ENCODE measurements at regions not wholly inside any gene's neighbourhood (a gene's known extent, or its start where the extent isn't known, plus 50 kb on each side); places are given as distances from the start of the nearest gene placed in this dataset.
A peak's percentile ranks its signal among the peaks of the same experiment; 100 is the strongest.

DNA sequence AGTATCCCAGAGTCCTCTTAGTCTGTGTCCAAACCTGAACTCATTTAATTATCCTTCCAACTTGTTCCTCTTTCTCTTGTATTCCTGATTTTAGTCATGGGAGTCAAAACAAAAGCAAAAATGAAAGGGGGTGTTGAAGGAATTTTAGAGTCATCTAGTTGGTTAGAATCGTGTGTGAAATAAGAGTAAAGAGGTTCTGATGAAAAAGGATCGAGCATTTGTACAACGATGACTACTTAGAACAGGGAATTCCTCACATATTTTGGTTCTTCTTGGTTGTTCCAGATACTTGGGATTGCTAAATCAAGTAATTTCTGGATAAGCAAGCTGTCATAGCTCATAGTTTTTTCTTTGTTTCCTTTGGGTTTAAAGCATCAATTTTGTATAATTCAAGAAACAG lies 194.4 kb downstream of the BCOR start:
- WGBS: 23% methylated on average over 2 of the region's 3 CpGs
- H4K91ac ChIP-seq (ENCODE audit: low read length): no peak overlapping the region
- no peak overlapping the region for H3K23ac ChIP-seq (ENCODE audit: low read length in 2 of 2)

DNA sequence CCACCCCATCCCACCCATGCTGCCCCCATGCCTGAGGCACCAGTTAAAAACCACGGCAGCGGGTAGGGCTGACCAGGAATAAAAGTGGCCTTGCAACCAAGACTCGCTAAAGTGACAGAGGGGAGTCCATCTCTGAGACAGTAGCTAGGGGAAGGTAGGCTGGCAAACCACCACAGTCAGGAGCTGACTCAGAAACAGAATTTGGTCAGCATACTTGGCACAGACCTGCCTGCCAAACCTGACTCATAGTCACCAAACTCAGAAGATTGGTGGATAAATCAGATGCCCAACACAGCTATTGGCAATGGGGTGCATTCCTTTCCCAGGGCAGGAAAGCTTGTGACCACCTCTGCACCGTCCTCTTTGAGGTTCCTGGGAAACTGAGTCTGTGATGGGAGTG lies 193.8 kb downstream of the BCOR start:
- DNase-seq: no peak
- Histone ChIP-seq H3K4me1 (ENCODE audit: control insufficient read depth, insufficient read depth, low read depth, low read length) (peaks cover 37% of the 10 kb centered on the region), H3K79me1 (replicated peaks; ENCODE audit: low read length, poor library complexity, severe bottlenecking) (no peaks in the 10 kb centered on the region), H2BK12ac (ENCODE audit: low read length in 2 of 2) (peak overlapping the region in 1 of 2 experiments; percentile 33), H2BK120ac (ENCODE audit: low read depth, low read length) (no peak overlapping the region), H2AK5ac (ENCODE audit: low read length, severe bottlenecking) (no peak overlapping the region), H2AFZ (ENCODE audit: low read depth, low read length) (no peak overlapping the region), H3K4me3 (ENCODE audit: insufficient read depth in 1 of 2, low read depth in 1 of 2, low read length in 2 of 2) (no peak overlapping the region), H3K36me3 (ENCODE audit: control insufficient read depth in 1 of 2, insufficient read depth in 2 of 2, low read depth in 1 of 2, low read length in 2 of 2) (no peaks in the 10 kb centered on the region), H3K14ac (ENCODE audit: low read length in 2 of 2) (no peak overlapping the region), H3K23ac (ENCODE audit: low read length in 2 of 2) (no peak overlapping the region), H2BK5ac (ENCODE audit: low read depth, low read length, poor library complexity, severe bottlenecking) (no peak overlapping the region), H4K91ac (ENCODE audit: low read length) (peak overlapping the region; percentile 27), H3K27ac (ENCODE audit: low read length, poor library complexity, severe bottlenecking) (no peak overlapping the region), H3K4me2 (ENCODE audit: low read length, poor library complexity, severe bottlenecking) (no peak overlapping the region), H3K9me3 (ENCODE audit: control insufficient read depth, low read length) (no peaks in the 10 kb centered on the region), H3K27me3 (ENCODE audit: control insufficient read depth in 1 of 2, insufficient read depth in 1 of 2, low read length in 2 of 2) (peaks cover 0 to 43% of the 10 kb centered on the region in 2 experiments), H2BK15ac (ENCODE audit: low read depth, poor library complexity, severe bottlenecking) (no peak overlapping the region), H3K9ac (ENCODE audit: low read length) (no peak overlapping the region), H3K4ac (ENCODE audit: low read depth in 1 of 2, low read length in 2 of 2) (no peak overlapping the region), H3K18ac (ENCODE audit: low read depth in 1 of 2, low read length in 2 of 2) (peak overlapping the region; percentile 21 to 56), H4K8ac (ENCODE audit: low read length) (no peak overlapping the region)
- WGBS: 91% methylated on average over 4 of the region's 4 CpGs

More for the DNA sequence above, 194.4 kb downstream of the BCOR start:
- DNase-seq: peak; percentile 41
- H2BK12ac ChIP-seq (ENCODE audit: low read length in 2 of 2): no peak overlapping the region
- no peak overlapping the region for H2BK5ac ChIP-seq (ENCODE audit: low read depth, low read length, poor library complexity, severe bottlenecking)
- no peak overlapping the region for H3K9ac ChIP-seq (ENCODE audit: low read length)
- no peak overlapping the region for H3K27ac ChIP-seq (ENCODE audit: low read length, poor library complexity, severe bottlenecking)
- no peak overlapping the region for H3K4ac ChIP-seq (ENCODE audit: low read depth in 1 of 2, low read length in 2 of 2)
- peaks cover 0 to 45% of the 10 kb centered on the region in 2 experiments for H3K27me3 ChIP-seq (ENCODE audit: control insufficient read depth in 1 of 2, insufficient read depth in 1 of 2, low read length in 2 of 2)
- no peak overlapping the region for H3K4me3 ChIP-seq (ENCODE audit: insufficient read depth in 1 of 2, low read depth in 1 of 2, low read length in 2 of 2)
- no peak overlapping the region for H2AFZ ChIP-seq (ENCODE audit: low read depth, low read length)
- no peaks in the 10 kb centered on the region for H3K36me3 ChIP-seq (ENCODE audit: control insufficient read depth in 1 of 2, insufficient read depth in 2 of 2, low read depth in 1 of 2, low read length in 2 of 2)
- no peak overlapping the region for H3K4me2 ChIP-seq (ENCODE audit: low read length, poor library complexity, severe bottlenecking)
- no peak overlapping the region for H3K18ac ChIP-seq (ENCODE audit: low read depth in 1 of 2, low read length in 2 of 2)
- H3K9me3 ChIP-seq (ENCODE audit: control insufficient read depth, low read length): no peaks in the 10 kb centered on the region
- no peak overlapping the region for H3K14ac ChIP-seq (ENCODE audit: low read length in 2 of 2)
- H2BK15ac ChIP-seq (ENCODE audit: low read depth, poor library complexity, severe bottlenecking): no peak overlapping the region
- H4K8ac ChIP-seq (ENCODE audit: low read length): no peak overlapping the region
- H3K79me1 ChIP-seq (replicated peaks; ENCODE audit: low read length, poor library complexity, severe bottlenecking): no peaks in the 10 kb centered on the region
- no peak overlapping the region for H2AK5ac ChIP-seq (ENCODE audit: low read length, severe bottlenecking)
- peaks cover 34% of the 10 kb centered on the region for H3K4me1 ChIP-seq (ENCODE audit: control insufficient read depth, insufficient read depth, low read depth, low read length)
- H2BK120ac ChIP-seq (ENCODE audit: low read depth, low read length): no peak overlapping the region

DNA sequence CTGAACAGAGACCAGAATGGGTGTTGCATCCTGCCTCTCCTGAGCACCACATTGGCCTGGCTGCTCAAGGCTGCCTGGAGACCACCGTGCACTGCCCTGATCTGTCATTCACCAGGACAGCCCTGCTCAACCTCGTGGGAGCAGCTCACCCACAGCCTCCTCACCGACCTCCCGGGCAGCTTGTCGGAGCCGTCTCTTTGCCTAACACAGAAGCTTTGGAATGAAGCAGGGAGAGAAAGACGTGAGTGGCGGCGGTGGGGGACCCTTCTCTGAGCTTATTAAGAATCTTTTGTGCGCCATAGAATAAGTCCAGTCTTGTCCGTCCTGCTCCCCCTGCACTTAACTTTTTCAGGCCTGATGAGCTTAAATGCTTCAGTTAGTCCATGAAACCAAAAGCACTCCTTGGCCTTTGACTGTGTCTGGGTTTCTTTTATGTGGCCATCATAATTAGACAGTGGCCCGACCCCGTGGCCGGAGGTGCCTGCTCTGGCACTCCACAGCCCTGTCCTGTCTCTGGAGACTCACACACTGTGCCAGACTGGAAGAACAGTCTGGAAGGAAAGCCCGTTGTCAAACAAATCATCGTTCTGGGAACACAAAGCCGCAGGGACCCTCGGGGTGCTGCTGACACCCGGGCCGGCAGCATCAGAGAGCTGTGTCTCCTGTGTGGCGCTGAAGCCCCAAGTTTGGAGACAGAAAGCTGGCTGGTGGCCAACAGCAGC lies 192.8 kb downstream of the BCOR start:
- H3K23ac ChIP-seq (ENCODE audit: low read length in 2 of 2): no peak overlapping the region
- no peak overlapping the region for H4K8ac ChIP-seq (ENCODE audit: low read length)
- H2AK5ac ChIP-seq (ENCODE audit: low read length, severe bottlenecking): peak overlapping the region; percentile 65
- H3K4ac ChIP-seq (ENCODE audit: low read depth in 1 of 2, low read length in 2 of 2): no peak overlapping the region
- H3K36me3 ChIP-seq (ENCODE audit: control insufficient read depth in 1 of 2, insufficient read depth in 2 of 2, low read depth in 1 of 2, low read length in 2 of 2): no peaks in the 10 kb centered on the region
- H2BK5ac ChIP-seq (ENCODE audit: low read depth, low read length, poor library complexity, severe bottlenecking): no peak overlapping the region
- peak; percentile 30 for DNase-seq
- no peak overlapping the region for H4K91ac ChIP-seq (ENCODE audit: low read length)
- peak overlapping the region; percentile 96 for H2BK15ac ChIP-seq (ENCODE audit: low read depth, poor library complexity, severe bottlenecking)
- H3K4me1 ChIP-seq (ENCODE audit: control insufficient read depth, insufficient read depth, low read depth, low read length): peaks cover 39% of the 10 kb centered on the region
- H3K18ac ChIP-seq (ENCODE audit: low read depth in 1 of 2, low read length in 2 of 2): peak overlapping the region; percentile 49 to 81
- H3K27ac ChIP-seq (ENCODE audit: low read length, poor library complexity, severe bottlenecking): peak overlapping the region; percentile 38
- no peak overlapping the region for H3K4me3 ChIP-seq (ENCODE audit: insufficient read depth in 1 of 2, low read depth in 1 of 2, low read length in 2 of 2)
- H2AFZ ChIP-seq (ENCODE audit: low read depth, low read length): no peak overlapping the region
- no peak overlapping the region for H3K9ac ChIP-seq (ENCODE audit: low read length)
- no peak overlapping the region for H3K14ac ChIP-seq (ENCODE audit: low read length in 2 of 2)
- peak overlapping the region; percentile 67 for H2BK120ac ChIP-seq (ENCODE audit: low read depth, low read length)
- no peaks in the 10 kb centered on the region for H3K9me3 ChIP-seq (ENCODE audit: control insufficient read depth, low read length)
- peak overlapping the region; percentile 13 for H3K4me2 ChIP-seq (ENCODE audit: low read length, poor library complexity, severe bottlenecking)
- H3K27me3 ChIP-seq (ENCODE audit: control insufficient read depth in 1 of 2, insufficient read depth in 1 of 2, low read length in 2 of 2): peaks cover 0 to 39% of the 10 kb centered on the region in 2 experiments
- H3K79me1 ChIP-seq (replicated peaks; ENCODE audit: low read length, poor library complexity, severe bottlenecking): no peaks in the 10 kb centered on the region
- H2BK12ac ChIP-seq (ENCODE audit: low read length in 2 of 2): peak overlapping the region; percentile 54 to 55
- 42% methylated on average over 15 of the region's 21 CpGs for WGBS

DNA sequence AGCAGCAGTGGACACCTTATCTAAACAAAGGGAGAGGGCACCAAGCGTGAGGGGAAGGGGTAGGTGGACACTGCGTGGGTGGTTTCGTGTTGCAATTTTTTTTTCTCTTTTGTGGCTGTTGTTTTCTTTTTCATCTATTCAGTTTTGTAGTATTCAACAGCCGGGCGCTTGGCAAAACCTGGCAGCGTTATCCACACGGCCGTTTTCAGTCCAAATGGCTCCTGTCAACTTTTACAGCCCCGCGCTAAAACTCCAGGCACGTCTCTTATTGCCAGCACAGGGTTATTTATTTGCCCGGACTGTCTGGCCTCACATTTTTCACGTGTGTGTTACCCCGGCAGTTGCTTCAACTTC lies 192.2 kb downstream of the BCOR start:
- H3K36me3 ChIP-seq (ENCODE audit: control insufficient read depth in 1 of 2, insufficient read depth in 2 of 2, low read depth in 1 of 2, low read length in 2 of 2): no peaks in the 10 kb centered on the region
- no peak overlapping the region for H2AK5ac ChIP-seq (ENCODE audit: low read length, severe bottlenecking)
- no peak overlapping the region for H2AFZ ChIP-seq (ENCODE audit: low read depth, low read length)
- H2BK15ac ChIP-seq (ENCODE audit: low read depth, poor library complexity, severe bottlenecking): peak overlapping the region; percentile 96
- peak overlapping the region; percentile 67 for H2BK120ac ChIP-seq (ENCODE audit: low read depth, low read length)
- H4K91ac ChIP-seq (ENCODE audit: low read length): no peak overlapping the region
- H3K27ac ChIP-seq (ENCODE audit: low read length, poor library complexity, severe bottlenecking): peak overlapping the region; percentile 38
- H4K8ac ChIP-seq (ENCODE audit: low read length): no peak overlapping the region
- H3K14ac ChIP-seq (ENCODE audit: low read length in 2 of 2): no peak overlapping the region
- no peak overlapping the region for H3K9ac ChIP-seq (ENCODE audit: low read length)
- no peak overlapping the region for H3K4me3 ChIP-seq (ENCODE audit: insufficient read depth in 1 of 2, low read depth in 1 of 2, low read length in 2 of 2)
- H3K4me1 ChIP-seq (ENCODE audit: control insufficient read depth, insufficient read depth, low read depth, low read length): peaks cover 36% of the 10 kb centered on the region
- no peak overlapping the region for H2BK5ac ChIP-seq (ENCODE audit: low read depth, low read length, poor library complexity, severe bottlenecking)
- 8% methylated on average over 12 of the region's 14 CpGs for WGBS
- H3K9me3 ChIP-seq (ENCODE audit: control insufficient read depth, low read length): no peaks in the 10 kb centered on the region
- peak overlapping the region in 1 of 2 experiments; percentile 29 for H2BK12ac ChIP-seq (ENCODE audit: low read length in 2 of 2)
- DNase-seq: no peak
- peaks cover 0 to 38% of the 10 kb centered on the region in 2 experiments for H3K27me3 ChIP-seq (ENCODE audit: control insufficient read depth in 1 of 2, insufficient read depth in 1 of 2, low read length in 2 of 2)
- H3K23ac ChIP-seq (ENCODE audit: low read length in 2 of 2): no peak overlapping the region
- H3K4me2 ChIP-seq (ENCODE audit: low read length, poor library complexity, severe bottlenecking): peak overlapping the region; percentile 46
- H3K4ac ChIP-seq (ENCODE audit: low read depth in 1 of 2, low read length in 2 of 2): no peak overlapping the region
- H3K79me1 ChIP-seq (replicated peaks; ENCODE audit: low read length, poor library complexity, severe bottlenecking): no peaks in the 10 kb centered on the region
- H3K18ac ChIP-seq (ENCODE audit: low read depth in 1 of 2, low read length in 2 of 2): peak overlapping the region; percentile 28 to 49
